Adrenal gland (tissue), 9 donors: ENCODE measurements at regions not wholly inside any gene's neighbourhood (a gene's known extent, or its start where the extent isn't known, plus 50 kb on each side); places are given as distances from the start of the nearest gene placed in this dataset.

Source experiments
- DNase-seq, 7 donors: peaks; one replicate each; pipeline ENCODE4 v3.0.0-alpha.2; 2019 to 2020
- H3K27ac ChIP-seq, 5 donors: fragments of 200-600 bp; sonication (generic) in 4 of 5; 1 replicate in 3 of 5; 2 replicates in 2 of 5; pipeline versions ENCODE4 v1.5.1 to v1.8.0; 2016 to 2020; ENCODE audit warnings: mild to moderate bottlenecking in 1 of 5
- H3K27me3 ChIP-seq: fragments of 200-600 bp; 2 replicates; pipeline ENCODE4 v1.8.0; 2021
- H3K36me3 ChIP-seq, 2 donors: fragments of 200-600 bp; replicated peaks in 1 of 2; 1 replicate in 1 of 2; 2 replicates in 1 of 2; pipeline versions ENCODE4 v1.5.1 to v1.8.0; 2018 to 2022
- H3K4me1 ChIP-seq, 2 donors: fragments of 200-600 bp; replicated peaks in 1 of 2; 1 replicate in 1 of 2; 2 replicates in 1 of 2; pipeline versions ENCODE4 v1.5.1 to v1.8.0; 2018 to 2021
- H3K4me3 ChIP-seq, 4 donors: fragments of 200-600 bp; sonication (generic) in 3 of 4; one replicate each; pipeline ENCODE4 v1.5.1; 2016 to 2018
- H3K9me3 ChIP-seq, 3 donors: fragments of 200-600 bp; sonication (generic) in 1 of 3; replicated peaks in 1 of 3; 1 replicate in 2 of 3; 2 replicates in 1 of 3; pipeline versions ENCODE4 v1.5.1 to v1.8.0; 2016 to 2021
- POLR2A ChIP-seq, 2 donors: fragments of 450-650 bp; IDR thresholded peaks; one replicate each; pipeline ENCODE4 v1.6.1; 2017; ENCODE audit warnings: antibody characterized with exemption in 2 of 2, mild to moderate bottlenecking in 2 of 2, moderate library complexity in 1 of 2
- WGBS, 4 donors: extraction: QIAGEN DNeasy Blood & Tissue Kit in 2 of 4; methylation state at CpG; one replicate each; pipeline versions ENCODE4 v1.1.5 to v1.1.7; 2013 to 2017; 5-methylcytosine and 5-hydroxymethylcytosine counted together
- intact Hi-C, 2 donors: fragments of 100-400 bp; cut with DNase I; formaldehyde crosslinking; loops; one replicate each; pipeline versions ENCODE4 v1.14.1 to v1.15.0; 2022 to 2023
- TF ChIP-seq, protein P1 (sequence below), 6 experiments: fragments of 450-650 bp in 4 of 6; fragments of 200-600 bp in 2 of 6; sonication (generic) in 1 of 6; IDR thresholded peaks; 1 replicate in 5 of 6; 2 replicates in 1 of 6; pipeline versions ENCODE4 v1.5.1 to v1.8.0; 2016 to 2021; ENCODE audit warnings: antibody characterized with exemption in 6 of 6, mild to moderate bottlenecking in 2 of 6, moderate library complexity in 1 of 6
- donor health status: healthy with polysubstance abuse.
- donor health status: Bipolar disorder and iron deficiency.
- donor health status: DM: yes; HTN: yes; CAD: no.
- donor health status: DM: no; HTN: no; CAD: no.
- donor health status: DM: no; HTN: no; CAD: no.

DNA sequence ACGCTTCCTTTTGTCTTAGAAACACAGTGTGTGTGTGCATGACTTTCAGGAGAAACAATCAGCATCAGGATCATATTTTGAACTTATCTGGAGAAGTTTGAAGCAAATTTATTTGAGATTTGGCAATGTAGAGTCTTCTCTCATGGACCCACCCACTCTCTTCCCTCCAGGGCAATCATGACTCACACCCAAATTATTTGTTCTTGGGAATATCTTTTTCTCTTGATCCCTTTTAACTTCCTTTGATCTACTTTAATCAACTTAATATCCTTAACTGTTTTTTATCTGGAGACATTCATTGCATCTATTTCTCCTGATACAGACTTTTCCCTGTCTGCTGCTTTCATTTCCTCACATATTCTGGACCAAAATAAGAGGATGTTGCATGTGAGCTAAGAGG is 1174.3 kb downstream of the GATA3 start:
- no peak for TF ChIP-seq POLR2A (IDR thresholded peaks at IDR 0.05)
- TF ChIP-seq, protein P1, sequence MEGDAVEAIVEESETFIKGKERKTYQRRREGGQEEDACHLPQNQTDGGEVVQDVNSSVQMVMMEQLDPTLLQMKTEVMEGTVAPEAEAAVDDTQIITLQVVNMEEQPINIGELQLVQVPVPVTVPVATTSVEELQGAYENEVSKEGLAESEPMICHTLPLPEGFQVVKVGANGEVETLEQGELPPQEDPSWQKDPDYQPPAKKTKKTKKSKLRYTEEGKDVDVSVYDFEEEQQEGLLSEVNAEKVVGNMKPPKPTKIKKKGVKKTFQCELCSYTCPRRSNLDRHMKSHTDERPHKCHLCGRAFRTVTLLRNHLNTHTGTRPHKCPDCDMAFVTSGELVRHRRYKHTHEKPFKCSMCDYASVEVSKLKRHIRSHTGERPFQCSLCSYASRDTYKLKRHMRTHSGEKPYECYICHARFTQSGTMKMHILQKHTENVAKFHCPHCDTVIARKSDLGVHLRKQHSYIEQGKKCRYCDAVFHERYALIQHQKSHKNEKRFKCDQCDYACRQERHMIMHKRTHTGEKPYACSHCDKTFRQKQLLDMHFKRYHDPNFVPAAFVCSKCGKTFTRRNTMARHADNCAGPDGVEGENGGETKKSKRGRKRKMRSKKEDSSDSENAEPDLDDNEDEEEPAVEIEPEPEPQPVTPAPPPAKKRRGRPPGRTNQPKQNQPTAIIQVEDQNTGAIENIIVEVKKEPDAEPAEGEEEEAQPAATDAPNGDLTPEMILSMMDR (IDR thresholded peaks at IDR 0.05): no peak
- Histone ChIP-seq H3K27me3 (peaks cover 6% of the 10 kb centered on the region), H3K27ac (no peak overlapping the region), H3K4me1 (no peaks in the 10 kb centered on the region), H3K4me3 (no peak overlapping the region), H3K9me3 (no peaks in the 10 kb centered on the region), H3K36me3 (no peaks in the 10 kb centered on the region)
- DNase-seq: no peak
- WGBS, 4 donors: 78 to 94% (median 87%) methylated on average over 1 of the region's 1 CpG
- intact Hi-C loops: no loop called here

DNA sequence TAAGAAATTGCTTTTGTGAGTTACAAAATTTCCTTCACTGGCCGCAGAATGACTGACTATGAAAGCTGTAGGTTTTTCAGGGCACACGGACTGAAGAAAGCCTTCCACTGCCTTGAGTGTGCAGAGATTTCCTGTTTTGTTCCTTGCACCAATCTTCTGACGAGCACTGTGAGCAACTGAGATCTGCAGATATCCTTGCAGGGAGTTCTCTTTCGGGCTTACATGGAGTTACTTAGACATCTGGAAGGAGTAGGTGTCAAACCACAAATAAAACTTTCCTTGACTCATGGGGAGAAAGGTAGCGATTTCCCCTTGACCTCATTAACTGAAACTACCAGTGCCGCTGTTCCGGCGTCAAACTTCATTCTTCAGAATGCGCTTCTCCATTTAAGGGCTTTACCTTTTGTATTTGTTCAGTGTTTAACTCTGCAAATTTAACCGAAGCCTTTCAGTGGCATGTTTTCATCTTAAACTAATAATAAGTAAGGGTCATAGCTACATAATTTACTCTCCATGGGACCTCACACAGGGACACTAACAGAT is 1175.3 kb downstream of the GATA3 start:
- H3K9me3 ChIP-seq: no peaks in the 10 kb centered on the region
- intact Hi-C loops: no loop called here
- WGBS, 4 donors: 61 to 67% (median 65%) methylated on average over 10 of the region's 10 CpGs
- H3K4me3 ChIP-seq: no peak overlapping the region
- DNase-seq: no peak
- H3K27me3 ChIP-seq: peaks cover 6% of the 10 kb centered on the region
- H3K36me3 ChIP-seq: no peaks in the 10 kb centered on the region
- H3K4me1 ChIP-seq: no peaks in the 10 kb centered on the region
- no peak for TF ChIP-seq POLR2A (IDR thresholded peaks at IDR 0.05)
- TF ChIP-seq, protein P1 (IDR thresholded peaks at IDR 0.05): no peak
- no peak overlapping the region for H3K27ac ChIP-seq

DNA sequence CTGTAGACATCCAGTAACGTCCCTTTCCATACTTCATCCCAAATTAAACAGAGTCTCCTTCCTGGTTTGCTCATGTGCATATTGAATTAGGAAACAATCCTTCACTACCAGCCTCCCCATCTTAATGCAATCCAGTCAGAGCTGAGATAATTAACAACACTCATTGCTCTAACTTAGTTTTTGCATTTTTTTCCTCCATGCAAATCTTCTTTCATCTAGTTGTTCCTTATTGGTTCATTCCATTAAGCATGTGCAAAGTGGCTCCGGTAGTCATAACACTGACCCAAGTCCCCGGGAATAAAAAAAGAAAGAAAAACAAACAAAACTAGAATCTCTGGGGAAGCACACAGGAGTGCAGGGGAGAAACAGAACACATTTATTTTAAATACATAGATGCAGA is 1176.1 kb downstream of the GATA3 start:
- no peak for DNase-seq
- 38 to 48% (median 43%) methylated on average over 3 of the region's 3 CpGs for WGBS, 4 donors
- Histone ChIP-seq H3K27me3 (peaks cover 6% of the 10 kb centered on the region), H3K27ac (no peak overlapping the region), H3K4me1 (no peaks in the 10 kb centered on the region), H3K36me3 (no peaks in the 10 kb centered on the region), H3K9me3 (no peaks in the 10 kb centered on the region), H3K4me3 (no peak overlapping the region)
- TF ChIP-seq POLR2A (IDR thresholded peaks at IDR 0.05): no peak
- TF ChIP-seq, protein P1 (IDR thresholded peaks at IDR 0.05): no peak
- intact Hi-C loops: no loop called here

DNA sequence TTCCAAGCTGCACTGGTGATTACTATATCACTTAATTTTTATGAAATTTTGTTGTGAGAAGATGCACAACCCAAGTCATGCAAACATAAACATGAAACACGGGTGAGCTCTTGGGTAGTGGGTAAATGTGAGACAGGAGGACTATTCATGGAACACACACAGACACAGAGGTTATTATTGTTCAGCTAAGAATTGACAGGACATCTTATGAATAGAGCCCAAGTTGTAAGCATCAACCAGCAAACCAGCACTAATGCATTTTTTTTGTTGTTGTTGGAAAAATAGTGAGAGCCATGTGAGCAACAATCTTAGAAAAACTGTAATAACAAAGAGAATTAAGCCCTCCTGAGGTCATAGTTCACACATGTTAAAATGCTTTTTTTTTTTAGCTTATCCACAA is 1179.7 kb downstream of the GATA3 start:
- DNase-seq: no peak
- Histone ChIP-seq H3K4me1 (no peaks in the 10 kb centered on the region), H3K27me3 (peaks cover 6% of the 10 kb centered on the region), H3K27ac (no peak overlapping the region), H3K36me3 (no peaks in the 10 kb centered on the region), H3K9me3 (no peaks in the 10 kb centered on the region), H3K4me3 (no peak overlapping the region)
- 41 to 70% (median 51%) methylated on average over 1 of the region's 1 CpG for WGBS, 4 donors
- intact Hi-C loops: no loop called here
- TF ChIP-seq, protein P1 (IDR thresholded peaks at IDR 0.05): no peak
- no peak for TF ChIP-seq POLR2A (IDR thresholded peaks at IDR 0.05)
